ENCODE measurements at regions not wholly inside any gene's neighbourhood (a gene's known extent, or its start where the extent isn't known, plus 50 kb on each side); places are given as distances from the start of the nearest gene placed in this dataset.
A peak's percentile ranks its signal among the peaks of the same experiment; 100 is the strongest.

DNA sequence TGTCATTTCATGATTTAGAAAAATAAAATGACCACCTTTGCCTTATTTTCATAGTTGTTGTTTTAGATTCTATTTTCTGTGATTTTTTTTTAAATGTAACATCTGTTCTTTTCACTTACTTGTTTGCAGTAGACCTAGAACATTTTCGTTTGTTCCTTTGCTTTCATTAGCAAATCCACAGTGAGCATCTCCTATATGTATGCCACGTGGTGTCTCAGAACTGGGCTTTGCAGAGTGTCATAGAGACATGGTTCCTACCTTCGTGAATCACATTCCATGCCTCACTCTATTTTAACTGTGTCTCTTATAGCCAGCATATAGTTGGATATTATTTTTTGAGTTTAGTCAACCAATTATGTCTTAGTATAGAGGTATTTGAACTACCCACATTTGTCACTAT lies 118.2 kb downstream of the KLF13 start:
- Histone ChIP-seq H3K27me3 (replicated peaks in 1 of 2; ENCODE audit: control insufficient read depth in 2 of 2, insufficient read depth in 2 of 2, low read length in 1 of 2) (no peaks in the 10 kb centered on the region), H3K79me2 (ENCODE audit: control insufficient read depth, insufficient read depth, low read length) (no peaks in the 10 kb centered on the region), H3K4me1 (ENCODE audit: control insufficient read depth, insufficient read depth, low read length) (peaks cover 24% of the 10 kb centered on the region), H3K9me3 (replicated peaks; ENCODE audit: control insufficient read depth, insufficient read depth, low read length) (no peaks in the 10 kb centered on the region), H3K4me3 (no peak overlapping the region), H3K9ac (ENCODE audit: control insufficient read depth, insufficient read depth, low read length) (no peak overlapping the region), H2AFZ (ENCODE audit: control insufficient read depth, low read depth, low read length) (no peak overlapping the region), H4K20me1 (ENCODE audit: control insufficient read depth, insufficient read depth) (no peaks in the 10 kb centered on the region), H3K27ac (ENCODE audit: control insufficient read depth, insufficient read depth) (no peak overlapping the region), H3K4me2 (ENCODE audit: control insufficient read depth, insufficient read depth) (no peak overlapping the region), H3K36me3 (ENCODE audit: control insufficient read depth in 2 of 2, insufficient read depth in 2 of 2, low read length in 1 of 2) (no peaks in the 10 kb centered on the region)
- WGBS (ENCODE audit: insufficient coverage, insufficient replicate concordance, low lambda C conversion rate, missing lambda C conversion rate), result 21% methylated on average over 3 of the region's 3 CpGs
- SMC1A ChIA-PET (ENCODE audit: uncharacterized antibody, unreplicated experiment), result interaction anchor here (1.0 to 4.7 kb wide), 2 partner anchors 15 to 43 kb away, joined by 3 to 31 read pairs; no protein-coding TSS in a partner anchor
- TF ChIP-seq NFIC (IDR thresholded peaks at IDR 0.05; ENCODE audit: low read depth, low read length) (0 out of 2 replicates have a peak, but pooled peaks have one; percentile 31), SMC3 (IDR thresholded peaks at IDR 0.05; ENCODE audit: borderline replicate concordance, low read length) (no peak)
- BruUV-seq (replicated peaks), result no TSS peak
- DNase-seq (ENCODE audit: low read depth, low spot score), result no peak
- POLR2A ChIA-PET, result interaction anchor here (2.1 kb wide), 1 partner anchor 14 kb away, joined by 6 read pairs; no protein-coding TSS in a partner anchor
- ATAC-seq, result no peak
- in situ Hi-C loops (cut with MboI), result no loop called here
- peak; percentile 7 for FAIRE-seq
- RAD21 ChIA-PET (ENCODE audit: unreplicated experiment), result interaction anchor here (1.0 to 2.7 kb wide), 2 partner anchors 28 to 43 kb away, joined by 4 to 19 read pairs; no protein-coding TSS in a partner anchor
- CTCF ChIA-PET, result interaction anchor here (1.0 kb wide), 2 partner anchors 9 to 10 kb away, joined by 3 to 5 read pairs; no protein-coding TSS in a partner anchor
- intact Hi-C loops (cut with micrococcal nuclease; ENCODE audit: unreplicated experiment), result no loop called here

DNA sequence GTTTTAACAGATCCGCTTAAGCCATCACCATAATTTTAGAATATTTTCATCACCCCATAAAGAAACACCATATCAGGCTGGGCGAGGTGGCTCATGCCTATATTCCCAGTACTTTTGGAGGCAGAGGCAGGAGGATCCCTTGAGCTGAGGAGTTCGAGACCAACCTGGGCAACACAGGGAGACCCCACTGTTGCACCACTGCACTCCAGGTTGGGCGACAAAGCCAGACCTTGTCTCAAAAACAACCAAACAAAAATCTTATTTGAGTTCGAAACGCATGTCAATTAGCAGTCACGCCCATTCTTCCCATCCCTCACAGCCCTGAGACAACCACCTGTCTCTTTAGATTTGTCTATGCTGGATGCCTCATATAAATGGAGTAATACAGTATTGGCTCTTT lies 119.9 kb downstream of the KLF13 start:
- CTCF ChIA-PET, result interaction anchor here (1.0 kb wide), 2 partner anchors 11 to 14 kb away, joined by 3 read pairs; no protein-coding TSS in a partner anchor
- 84% methylated on average over 7 of the region's 7 CpGs for WGBS (ENCODE audit: insufficient coverage, insufficient replicate concordance, low lambda C conversion rate, missing lambda C conversion rate)
- TF ChIP-seq NRF1 (conservative IDR thresholded peaks at IDR 0.05; ENCODE audit: low read depth, low read length), result no peak
- TF ChIP-seq PAX8 (IDR thresholded peaks at IDR 0.05), result no peak
- no peak for TF ChIP-seq HSF1 (IDR thresholded peaks at IDR 0.05; ENCODE audit: low read depth, low read length)
- no peak for TF ChIP-seq CEBPB (IDR thresholded peaks at IDR 0.05; ENCODE audit: borderline replicate concordance in 1 of 2, low read depth in 2 of 2, low read length in 2 of 2)
- TF ChIP-seq TAF1 (IDR thresholded peaks at IDR 0.05; ENCODE audit: borderline replicate concordance, low read depth, low read length), result no peak
- TF ChIP-seq MTA2 (IDR thresholded peaks at IDR 0.05; ENCODE audit: low read depth), result no peak
- no peak for TF ChIP-seq EED (IDR thresholded peaks at IDR 0.05; ENCODE audit: low read depth)
- TF ChIP-seq, protein P1, sequence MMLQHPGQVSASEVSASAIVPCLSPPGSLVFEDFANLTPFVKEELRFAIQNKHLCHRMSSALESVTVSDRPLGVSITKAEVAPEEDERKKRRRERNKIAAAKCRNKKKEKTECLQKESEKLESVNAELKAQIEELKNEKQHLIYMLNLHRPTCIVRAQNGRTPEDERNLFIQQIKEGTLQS (IDR thresholded peaks at IDR 0.05; ENCODE audit: borderline replicate concordance, extremely low read depth, low read depth, low read length), result no peak
- TF ChIP-seq, protein P2, sequence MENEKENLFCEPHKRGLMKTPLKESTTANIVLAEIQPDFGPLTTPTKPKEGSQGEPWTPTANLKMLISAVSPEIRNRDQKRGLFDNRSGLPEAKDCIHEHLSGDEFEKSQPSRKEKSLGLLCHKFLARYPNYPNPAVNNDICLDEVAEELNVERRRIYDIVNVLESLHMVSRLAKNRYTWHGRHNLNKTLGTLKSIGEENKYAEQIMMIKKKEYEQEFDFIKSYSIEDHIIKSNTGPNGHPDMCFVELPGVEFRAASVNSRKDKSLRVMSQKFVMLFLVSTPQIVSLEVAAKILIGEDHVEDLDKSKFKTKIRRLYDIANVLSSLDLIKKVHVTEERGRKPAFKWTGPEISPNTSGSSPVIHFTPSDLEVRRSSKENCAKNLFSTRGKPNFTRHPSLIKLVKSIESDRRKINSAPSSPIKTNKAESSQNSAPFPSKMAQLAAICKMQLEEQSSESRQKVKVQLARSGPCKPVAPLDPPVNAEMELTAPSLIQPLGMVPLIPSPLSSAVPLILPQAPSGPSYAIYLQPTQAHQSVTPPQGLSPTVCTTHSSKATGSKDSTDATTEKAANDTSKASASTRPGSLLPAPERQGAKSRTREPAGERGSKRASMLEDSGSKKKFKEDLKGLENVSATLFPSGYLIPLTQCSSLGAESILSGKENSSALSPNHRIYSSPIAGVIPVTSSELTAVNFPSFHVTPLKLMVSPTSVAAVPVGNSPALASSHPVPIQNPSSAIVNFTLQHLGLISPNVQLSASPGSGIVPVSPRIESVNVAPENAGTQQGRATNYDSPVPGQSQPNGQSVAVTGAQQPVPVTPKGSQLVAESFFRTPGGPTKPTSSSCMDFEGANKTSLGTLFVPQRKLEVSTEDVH (IDR thresholded peaks at IDR 0.05; ENCODE audit: low read depth, partially characterized antibody), result no peak
- no peak for TF ChIP-seq SMAD5 (IDR thresholded peaks at IDR 0.05; ENCODE audit: low read depth)

More for the DNA sequence above, 119.9 kb downstream of the KLF13 start:
- ChIA-PET SMC1A (ENCODE audit: uncharacterized antibody, unreplicated experiment) (no interaction called here), POLR2A (interaction anchor here (0.7 kb wide), 1 partner anchor 211 kb away, joined by 3 read pairs; no protein-coding TSS in a partner anchor), RAD21 (ENCODE audit: unreplicated experiment) (no interaction called here)
- H2AFZ ChIP-seq (ENCODE audit: control insufficient read depth, low read depth, low read length), result no peak overlapping the region
- H3K4me1 ChIP-seq (ENCODE audit: control insufficient read depth, insufficient read depth, low read length), result peaks cover 24% of the 10 kb centered on the region
- DNase-seq (ENCODE audit: low read depth, low spot score) (no peak), FAIRE-seq (no peak), ATAC-seq (no peak)
- H3K4me3 ChIP-seq, result no peak overlapping the region
- H3K4me2 ChIP-seq (ENCODE audit: control insufficient read depth, insufficient read depth), result no peak overlapping the region
- H3K27me3 ChIP-seq (replicated peaks in 1 of 2; ENCODE audit: control insufficient read depth in 2 of 2, insufficient read depth in 2 of 2, low read length in 1 of 2), result no peaks in the 10 kb centered on the region
- no peaks in the 10 kb centered on the region for H3K36me3 ChIP-seq (ENCODE audit: control insufficient read depth in 2 of 2, insufficient read depth in 2 of 2, low read length in 1 of 2)
- intact Hi-C loops (cut with micrococcal nuclease; ENCODE audit: unreplicated experiment) (no loop called here), in situ Hi-C loops (cut with MboI) (no loop called here)
- no TSS peak for BruUV-seq (replicated peaks)
- H3K9me3 ChIP-seq (replicated peaks; ENCODE audit: control insufficient read depth, insufficient read depth, low read length), result no peaks in the 10 kb centered on the region
- no peak overlapping the region for H3K9ac ChIP-seq (ENCODE audit: control insufficient read depth, insufficient read depth, low read length)
- no peak overlapping the region for H3K27ac ChIP-seq (ENCODE audit: control insufficient read depth, insufficient read depth)
- no peaks in the 10 kb centered on the region for H3K79me2 ChIP-seq (ENCODE audit: control insufficient read depth, insufficient read depth, low read length)
- H4K20me1 ChIP-seq (ENCODE audit: control insufficient read depth, insufficient read depth), result no peaks in the 10 kb centered on the region

All from GM12878 (cell line).